Adrenal gland (tissue), 9 donors: ENCODE measurements at regions not wholly inside any gene's neighbourhood (a gene's known extent, or its start where the extent isn't known, plus 50 kb on each side); places are given as distances from the start of the nearest gene placed in this dataset.

Experiments
- DNase-seq, 7 donors: peaks; one replicate each; pipeline ENCODE4 v3.0.0-alpha.2; 2019 to 2020
- H3K27ac ChIP-seq, 5 donors: fragments of 200-600 bp; sonication (generic) in 4 of 5; 1 replicate in 3 of 5; 2 replicates in 2 of 5; pipeline versions ENCODE4 v1.5.1 to v1.8.0; 2016 to 2020; ENCODE audit warnings: mild to moderate bottlenecking in 1 of 5
- H3K27me3 ChIP-seq: fragments of 200-600 bp; 2 replicates; pipeline ENCODE4 v1.8.0; 2021
- H3K36me3 ChIP-seq, 2 donors: fragments of 200-600 bp; replicated peaks in 1 of 2; 1 replicate in 1 of 2; 2 replicates in 1 of 2; pipeline versions ENCODE4 v1.5.1 to v1.8.0; 2018 to 2022
- H3K4me1 ChIP-seq, 2 donors: fragments of 200-600 bp; replicated peaks in 1 of 2; 1 replicate in 1 of 2; 2 replicates in 1 of 2; pipeline versions ENCODE4 v1.5.1 to v1.8.0; 2018 to 2021
- H3K4me3 ChIP-seq, 4 donors: fragments of 200-600 bp; sonication (generic) in 3 of 4; one replicate each; pipeline ENCODE4 v1.5.1; 2016 to 2018
- H3K9me3 ChIP-seq, 3 donors: fragments of 200-600 bp; sonication (generic) in 1 of 3; replicated peaks in 1 of 3; 1 replicate in 2 of 3; 2 replicates in 1 of 3; pipeline versions ENCODE4 v1.5.1 to v1.8.0; 2016 to 2021
- CTCF ChIP-seq, 6 experiments: fragments of 450-650 bp in 4 of 6; fragments of 200-600 bp in 2 of 6; sonication (generic) in 1 of 6; IDR thresholded peaks; 1 replicate in 5 of 6; 2 replicates in 1 of 6; pipeline versions ENCODE4 v1.5.1 to v1.8.0; 2016 to 2021; ENCODE audit warnings: antibody characterized with exemption in 6 of 6, mild to moderate bottlenecking in 2 of 6, moderate library complexity in 1 of 6
- POLR2A ChIP-seq, 2 donors: fragments of 450-650 bp; IDR thresholded peaks; one replicate each; pipeline ENCODE4 v1.6.1; 2017; ENCODE audit warnings: antibody characterized with exemption in 2 of 2, mild to moderate bottlenecking in 2 of 2, moderate library complexity in 1 of 2
- WGBS, 4 donors: extraction: QIAGEN DNeasy Blood & Tissue Kit in 2 of 4; methylation state at CpG; one replicate each; pipeline versions ENCODE4 v1.1.5 to v1.1.7; 2013 to 2017; 5-methylcytosine and 5-hydroxymethylcytosine counted together
- intact Hi-C, 2 donors: fragments of 100-400 bp; cut with DNase I; formaldehyde crosslinking; loops; one replicate each; pipeline versions ENCODE4 v1.14.1 to v1.15.0; 2022 to 2023
- donor health status: healthy with polysubstance abuse.
- donor health status: Bipolar disorder and iron deficiency.
- donor health status: DM: yes; HTN: yes; CAD: no.
- donor health status: DM: no; HTN: no; CAD: no.
- donor health status: DM: no; HTN: no; CAD: no.

GRCh38 chr4:189771696-189772361 is 168.8 kb upstream of the FRG1 start:
- no peak overlapping the region for H3K4me3 ChIP-seq
- H3K27me3 ChIP-seq, result no peaks in the 10 kb centered on the region
- no peaks in the 10 kb centered on the region for H3K9me3 ChIP-seq
- H3K36me3 ChIP-seq, result no peaks in the 10 kb centered on the region
- 83 to 87% (median 84%) methylated on average over 11 of the region's 11 CpGs for WGBS, 4 donors
- H3K27ac ChIP-seq, result no peak overlapping the region
- intact Hi-C loops, result no loop called here
- no peak for TF ChIP-seq CTCF (IDR thresholded peaks at IDR 0.05)
- no peak for TF ChIP-seq POLR2A (IDR thresholded peaks at IDR 0.05)
- no peaks in the 10 kb centered on the region for H3K4me1 ChIP-seq
- no peak for DNase-seq

GRCh38 chr4:189773909-189774308 is 166.8 kb upstream of the FRG1 start:
- no peaks in the 10 kb centered on the region for H3K27me3 ChIP-seq
- no peak for DNase-seq
- intact Hi-C loops, result no loop called here
- H3K9me3 ChIP-seq, result no peaks in the 10 kb centered on the region
- no peak overlapping the region for H3K27ac ChIP-seq
- H3K36me3 ChIP-seq, result no peaks in the 10 kb centered on the region
- H3K4me3 ChIP-seq, result no peak overlapping the region
- H3K4me1 ChIP-seq, result no peaks in the 10 kb centered on the region
- 37 to 50% (median 39%) methylated on average over 6 of the region's 6 CpGs for WGBS, 4 donors
- TF ChIP-seq CTCF (IDR thresholded peaks at IDR 0.05) (no peak), POLR2A (IDR thresholded peaks at IDR 0.05) (no peak)

GRCh38 chr4:189779281-189779980 is 161.2 kb upstream of the FRG1 start:
- DNase-seq, result no peak
- H3K27ac ChIP-seq, result no peak overlapping the region
- TF ChIP-seq POLR2A (IDR thresholded peaks at IDR 0.05), result no peak
- no peak for TF ChIP-seq CTCF (IDR thresholded peaks at IDR 0.05)
- 68 to 76% (median 73%) methylated on average over 7 of the region's 7 CpGs for WGBS, 4 donors
- H3K36me3 ChIP-seq, result no peaks in the 10 kb centered on the region
- H3K9me3 ChIP-seq, result no peaks in the 10 kb centered on the region
- H3K27me3 ChIP-seq, result no peaks in the 10 kb centered on the region
- intact Hi-C loops, result no loop called here
- no peaks in the 10 kb centered on the region for H3K4me1 ChIP-seq
- no peak overlapping the region for H3K4me3 ChIP-seq

- H3K9me3 ChIP-seq, result no peaks in the 10 kb centered on the region
- no peaks in the 10 kb centered on the region for H3K27me3 ChIP-seq
- DNase-seq, result no peak
- H3K36me3 ChIP-seq, result no peaks in the 10 kb centered on the region
- TF ChIP-seq POLR2A (IDR thresholded peaks at IDR 0.05) (no peak), CTCF (IDR thresholded peaks at IDR 0.05) (no peak)
- no peak overlapping the region for H3K27ac ChIP-seq
- no peak overlapping the region for H3K4me3 ChIP-seq
- no peaks in the 10 kb centered on the region for H3K4me1 ChIP-seq
- WGBS, 4 donors, result 54 to 61% (median 57%) methylated on average over 5 of the region's 5 CpGs
- intact Hi-C loops, result no loop called here
Observed at GRCh38 chr4:189780391-189780790, 160.3 kb upstream of the FRG1 start.
